Pons (tissue), 1 donor: ENCODE measurements at regions not wholly inside any gene's neighbourhood (a gene's known extent, or its start where the extent isn't known, plus 50 kb on each side); places are given as distances from the start of the nearest gene placed in this dataset.
"Not testable (repeated sequence)": the region's sequence is repeated elsewhere in the genome, so short reads cannot be mapped to it uniquely, and the experiment has no call there.

ENCODE experiments used
- DNase-seq: peaks from one replicate; pipeline ENCODE4 v3.0.0-alpha.2; 2016; ENCODE audit warnings: low spot score

GRCh38 chr13:19123502-19123901 lies 58.1 kb downstream of the TUBA3C start:
- no peak for DNase-seq

DNA sequence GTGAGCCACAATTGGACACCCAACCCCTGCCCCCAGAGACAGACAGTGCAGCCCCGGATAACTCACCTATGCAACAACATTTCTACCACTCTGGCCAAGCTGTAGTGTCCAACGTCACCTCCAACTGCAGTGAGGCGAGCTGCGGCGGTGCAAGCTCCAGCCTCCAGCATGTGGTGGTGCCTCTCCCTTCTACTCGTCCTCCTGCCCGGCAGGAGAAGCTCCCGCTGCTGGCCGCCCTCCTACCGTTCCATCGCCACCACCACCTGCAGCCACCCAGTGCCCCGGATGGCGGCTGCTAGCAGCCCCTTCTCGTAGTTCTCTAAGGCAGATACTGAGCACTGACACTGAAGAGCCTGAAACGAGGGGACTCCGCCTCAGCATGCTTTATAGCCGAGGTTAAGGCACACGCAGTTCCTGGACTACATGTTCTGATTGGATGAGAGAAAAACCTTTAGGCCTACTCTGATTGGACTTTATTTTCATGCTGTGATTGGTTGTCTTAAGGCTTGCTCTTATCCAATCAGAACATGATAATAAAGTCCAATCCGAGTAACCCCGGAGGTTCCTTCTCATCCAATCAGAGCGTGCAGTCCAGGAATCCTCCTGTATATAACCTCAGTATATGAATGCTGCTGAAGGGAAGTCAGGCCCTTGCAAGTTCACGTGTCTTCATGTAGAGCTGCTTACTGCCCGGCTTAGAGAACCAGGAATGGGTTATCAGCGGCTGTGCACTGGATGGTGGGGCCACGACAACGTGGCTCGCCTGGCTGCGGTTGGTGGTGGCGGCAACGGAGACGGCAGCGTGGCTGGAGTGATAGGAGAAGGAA lies 63.5 kb downstream of the TUBA3C start:
- DNase-seq, result no peak

DNA sequence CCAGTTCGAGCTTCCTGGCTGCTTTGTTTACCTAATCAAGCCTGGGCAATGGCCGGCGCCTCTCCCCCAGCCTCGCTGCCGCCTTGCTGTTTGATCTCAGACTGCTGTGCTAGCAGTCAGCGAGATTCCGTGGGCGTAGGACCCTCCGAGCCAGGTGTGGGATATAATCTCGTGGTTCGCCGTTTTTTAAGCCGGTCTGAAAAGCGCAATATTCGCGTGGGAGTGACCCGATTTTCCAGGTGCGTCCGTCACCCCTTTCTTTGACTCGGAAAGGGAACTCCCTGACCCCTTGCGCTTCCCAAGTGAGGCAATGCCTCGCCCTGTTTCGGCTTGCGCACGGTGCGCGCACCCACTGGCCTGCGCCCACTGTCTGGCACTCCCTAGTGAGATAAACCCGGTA lies 72.4 kb downstream of the TUBA3C start:
- not testable (repeated sequence) for DNase-seq

- DNase-seq, result no peak
Measured at GRCh38 chr13:19103140-19103539, 78.5 kb downstream of the TUBA3C start.

DNA sequence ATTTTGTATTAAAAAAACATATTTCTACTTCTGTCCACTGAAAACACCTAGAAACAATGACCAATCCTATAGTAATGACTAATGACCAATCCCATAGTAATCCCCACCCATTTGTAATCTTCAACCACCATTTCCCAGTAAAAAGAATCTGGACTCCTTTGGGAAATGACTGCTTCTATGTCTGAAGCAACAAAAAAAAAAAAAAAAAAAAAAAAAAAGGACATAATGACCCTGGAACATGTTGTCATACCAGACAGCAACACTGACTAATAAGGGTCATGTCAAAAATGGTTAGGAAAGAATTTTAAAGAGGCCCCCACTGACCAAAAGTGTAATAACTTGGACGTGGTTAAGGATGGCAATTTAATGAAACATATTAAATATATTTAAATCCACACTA lies 88.3 kb downstream of the TUBA3C start:
- no peak for DNase-seq

GRCh38 chr13:19090495-19090894 lies 91.1 kb downstream of the TUBA3C start:
- no peak for DNase-seq

GRCh38 chr13:19089315-19089714 lies 92.3 kb downstream of the TUBA3C start:
- no peak for DNase-seq

GRCh38 chr13:19088416-19088815 lies 93.2 kb downstream of the TUBA3C start:
- DNase-seq, result no peak

DNA sequence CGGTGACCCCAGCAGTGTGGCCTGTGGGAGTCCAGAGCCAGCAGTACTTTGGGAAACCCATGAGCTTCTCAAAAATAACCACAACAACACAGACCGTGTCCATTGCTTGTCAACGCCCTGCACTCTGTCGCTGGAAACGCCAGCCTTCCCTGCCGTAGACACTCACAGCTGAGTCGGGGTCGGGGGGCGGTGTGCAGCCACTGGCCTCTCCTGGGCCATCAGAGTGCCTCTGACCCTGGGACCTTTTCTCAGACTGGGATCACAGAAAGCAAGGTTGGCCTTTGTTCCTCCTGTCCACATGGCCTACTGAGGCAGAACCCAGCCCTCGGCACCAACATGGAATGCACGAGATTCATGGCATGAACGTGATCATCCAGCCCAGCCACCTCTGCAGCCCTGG lies 95.7 kb downstream of the TUBA3C start:
- DNase-seq, result no peak

DNA sequence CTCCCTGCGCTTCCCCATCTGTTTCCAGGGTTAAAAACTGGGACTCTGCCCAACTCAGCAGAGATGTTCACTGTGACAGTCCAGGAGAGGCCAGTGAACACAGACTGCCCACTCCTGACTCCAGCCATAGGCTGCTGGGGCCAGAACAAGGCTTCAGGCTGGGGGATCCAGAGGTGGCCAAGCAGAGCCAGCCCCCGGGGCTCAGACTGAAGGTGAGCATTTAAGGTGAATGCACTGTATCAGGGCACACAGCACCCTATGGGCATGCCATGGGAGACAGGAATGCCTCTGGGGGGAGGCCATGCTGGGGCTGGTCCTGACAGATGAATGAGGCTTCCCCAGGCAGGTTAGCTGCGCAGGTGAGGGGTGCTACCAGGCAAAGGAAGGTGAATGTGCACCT lies 96.4 kb downstream of the TUBA3C start:
- no peak for DNase-seq

- DNase-seq, result no peak
Measured at GRCh38 chr13:19083340-19083739, 98.3 kb downstream of the TUBA3C start.

GRCh38 chr13:19075418-19075817 lies 106.2 kb downstream of the TUBA3C start:
- no peak for DNase-seq

DNA sequence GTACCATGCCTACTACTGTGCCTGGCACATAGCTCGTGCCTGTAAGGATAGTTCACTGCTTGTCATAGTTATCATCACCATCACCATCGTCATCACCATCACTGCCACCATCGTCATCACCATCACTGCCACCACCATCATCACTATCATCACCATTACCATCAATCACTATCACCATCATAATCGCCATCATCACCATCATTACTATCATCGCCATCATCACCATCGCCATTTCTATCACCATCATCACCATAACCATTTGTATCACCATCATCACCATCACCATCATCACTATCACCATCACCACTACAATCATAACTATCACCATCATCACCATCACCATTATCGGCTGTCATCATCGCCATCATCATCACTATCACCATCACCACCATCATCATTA lies 107.1 kb downstream of the TUBA3C start:
- no peak for DNase-seq

- DNase-seq, result not testable (repeated sequence)
Measured at GRCh38 chr13:19074106-19074505, 107.5 kb downstream of the TUBA3C start.

DNA sequence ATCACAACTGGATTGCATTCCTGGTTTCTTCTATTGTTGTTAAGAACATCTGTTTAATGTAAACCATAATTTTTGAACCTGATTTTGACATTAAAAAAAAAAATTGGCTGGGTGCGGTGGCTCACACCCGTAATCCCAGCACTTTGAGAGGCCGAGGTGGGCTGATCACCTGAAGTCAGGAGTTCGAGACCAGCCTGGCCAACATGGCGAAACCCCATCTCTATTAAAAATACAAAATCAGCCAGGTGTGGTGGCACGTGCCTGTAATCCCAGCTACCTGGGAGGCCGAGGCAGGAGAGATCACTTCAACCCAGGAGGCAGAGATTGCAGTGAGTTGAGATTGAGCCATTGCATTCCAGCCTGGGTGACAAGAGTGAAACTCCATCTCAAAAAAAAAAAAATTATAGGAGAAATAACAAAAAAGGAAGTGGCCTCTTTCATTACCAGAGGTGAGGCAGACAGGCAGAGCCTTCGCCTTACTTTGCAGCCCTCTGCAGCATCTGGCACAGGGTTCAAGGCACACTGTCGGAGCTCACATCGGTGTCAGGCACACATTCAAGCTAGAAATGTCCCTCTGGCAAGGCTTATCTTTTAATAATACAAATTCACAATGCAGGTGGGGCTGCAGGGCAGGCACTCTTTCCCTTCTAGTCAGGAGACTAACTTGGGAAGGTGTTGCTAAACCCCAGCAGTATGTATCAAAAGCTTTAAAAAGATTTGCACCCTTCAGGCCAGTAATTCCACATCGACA lies 108.5 kb downstream of the TUBA3C start:
- DNase-seq, result not testable (repeated sequence)

- DNase-seq, result no peak
Measured at GRCh38 chr13:19072543-19072942, 109.1 kb downstream of the TUBA3C start.

GRCh38 chr13:19071161-19071936 lies 110.3 kb downstream of the TUBA3C start:
- no peak for DNase-seq

GRCh38 chr13:19070398-19070735 lies 111.3 kb downstream of the TUBA3C start:
- no peak for DNase-seq

DNA sequence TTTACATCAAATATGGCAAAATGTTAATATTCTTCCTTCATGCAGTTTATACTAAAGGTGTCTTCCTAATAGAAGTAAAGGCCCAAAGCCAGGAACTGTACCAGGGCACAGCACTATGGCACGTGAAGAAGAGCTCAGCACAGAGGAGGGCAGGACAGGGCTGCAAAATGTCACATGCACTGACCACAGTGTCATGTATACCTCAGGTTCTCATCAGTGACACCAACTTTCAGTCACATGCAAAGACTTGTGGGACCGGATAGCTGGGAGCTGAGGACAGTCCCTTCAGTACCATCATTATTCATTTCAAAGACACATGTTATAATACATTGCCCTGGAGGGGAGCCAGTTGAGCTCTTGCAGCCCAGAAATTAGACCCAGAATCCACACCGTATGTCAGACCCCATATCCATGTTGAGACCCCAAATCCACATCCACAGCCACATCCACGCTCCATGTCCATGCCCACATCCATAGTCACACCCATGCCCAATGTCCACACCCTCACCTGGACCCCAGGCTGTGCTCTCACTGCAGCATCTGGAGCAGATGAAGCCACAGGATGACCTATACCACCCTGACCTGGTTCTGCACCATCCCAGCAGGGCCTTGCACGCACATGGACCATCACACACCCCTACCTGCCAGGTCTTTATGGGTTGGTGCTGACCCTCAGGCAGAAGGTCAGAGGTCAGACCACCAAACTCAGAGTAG lies 111.8 kb downstream of the TUBA3C start:
- no peak for DNase-seq

DNA sequence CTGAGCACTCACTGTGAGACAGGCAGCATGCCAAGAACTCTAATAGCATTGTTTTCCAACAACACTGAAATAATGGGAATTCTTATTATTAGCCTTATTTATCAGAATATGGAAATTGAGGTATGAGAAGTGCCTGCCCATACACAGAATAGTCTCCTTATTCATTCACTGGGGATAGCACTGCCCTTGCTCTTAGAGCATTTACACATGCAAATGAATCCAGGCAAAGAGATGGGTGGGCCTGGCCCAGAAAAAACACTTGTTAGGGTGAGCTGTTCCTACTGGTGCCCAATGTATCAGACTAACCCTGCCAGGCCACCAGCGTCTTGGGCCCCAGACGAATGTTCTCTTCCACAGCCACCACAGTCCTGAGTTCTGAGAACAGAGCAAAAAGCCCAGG lies 112.9 kb downstream of the TUBA3C start:
- DNase-seq, result no peak

GRCh38 chr13:19067767-19068166 lies 113.9 kb downstream of the TUBA3C start:
- no peak for DNase-seq

DNA sequence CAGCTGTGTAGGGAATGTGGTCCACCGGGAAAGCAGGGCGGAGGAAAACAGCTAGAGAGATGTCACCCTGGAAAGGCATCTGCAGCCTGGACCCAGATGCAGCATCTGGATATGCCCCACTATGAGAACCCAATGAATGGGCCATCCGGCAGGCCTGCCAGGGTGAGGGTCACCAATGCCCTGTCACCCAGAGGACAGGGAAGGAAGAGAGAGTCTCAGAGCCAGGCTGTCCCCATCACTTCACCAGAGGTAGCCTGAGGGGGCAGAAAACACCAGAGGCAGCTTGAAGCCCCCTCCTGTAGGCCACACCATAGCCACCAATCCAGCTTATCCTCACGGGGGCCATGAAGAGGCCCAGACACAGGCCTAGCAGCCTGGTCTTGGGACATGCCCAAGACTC lies 118.8 kb downstream of the TUBA3C start:
- no peak for DNase-seq
